Stimulated activated CD4-positive, alpha-beta T cell treated with anti-CD3 and anti-CD28 coated beads, Interleukin-1b, Interleukin-23, amount 100 ng/mL, for 1 hour (primary cell): ENCODE measurements at regions not wholly inside any gene's neighbourhood (a gene's known extent, or its start where the extent isn't known, plus 50 kb on each side); places are given as distances from the start of the nearest gene placed in this dataset.

Source experiments
- DNase-seq, 2 donors: peaks; one replicate each; pipeline ENCODE4 v3.0.0-alpha.2; 2020; ENCODE audit warnings: low read depth in 2 of 2

DNA sequence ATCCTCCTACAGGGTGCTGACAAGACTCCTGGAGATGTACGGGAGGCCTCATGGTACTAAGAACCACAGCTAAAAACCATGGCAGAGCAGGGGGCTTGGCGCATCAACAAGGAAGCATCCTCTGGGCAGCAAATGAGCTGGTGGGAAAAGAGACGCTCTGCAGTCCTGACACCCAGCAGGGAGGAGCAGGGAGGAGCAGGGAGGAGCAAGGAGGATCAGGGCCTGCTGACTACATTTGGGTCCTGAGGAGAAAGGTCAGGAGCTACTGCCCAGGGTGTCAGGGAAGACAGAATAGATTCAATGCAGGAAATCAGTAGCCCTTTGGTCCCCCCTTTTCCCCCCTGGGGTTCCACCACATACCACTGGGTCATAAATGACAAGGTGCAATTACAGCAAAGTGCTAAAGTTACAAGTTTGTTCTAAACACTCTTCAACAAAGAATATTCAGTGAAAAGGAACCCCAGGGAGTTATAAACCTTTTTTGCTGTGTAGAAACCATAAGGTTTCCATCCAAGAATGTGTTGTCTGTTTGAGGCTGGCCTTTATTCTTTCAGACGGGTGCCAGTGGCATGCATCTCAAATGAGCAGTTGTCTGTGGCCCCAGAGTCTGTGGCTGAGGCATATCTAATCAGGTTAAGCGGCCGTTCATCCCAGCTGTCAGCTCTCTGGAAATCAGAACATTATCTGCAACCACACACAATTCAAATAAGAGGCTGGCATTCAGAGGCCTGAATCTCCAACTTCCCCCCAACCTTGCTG is 325.0 kb downstream of the CDC5L start:
- no peak for DNase-seq

DNA sequence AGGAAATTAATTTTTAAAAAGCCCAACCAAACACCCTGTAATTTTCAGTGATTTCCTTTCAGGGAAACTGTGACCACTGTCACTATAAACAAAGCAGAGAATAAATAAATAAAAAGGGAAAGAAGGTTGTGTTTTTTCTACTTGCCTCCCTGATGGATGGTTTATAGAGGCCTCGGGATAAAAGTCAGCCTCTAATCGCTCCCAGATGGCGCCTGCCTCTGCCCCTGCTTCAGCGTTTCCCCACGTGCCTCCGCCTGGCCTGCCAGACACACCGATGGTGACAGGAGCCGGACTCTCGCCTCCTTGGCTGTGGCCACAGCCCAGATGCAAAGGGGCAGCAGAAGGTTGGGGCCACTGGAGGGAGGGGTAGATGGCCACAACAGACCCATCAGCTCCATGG is 327.7 kb downstream of the CDC5L start:
- DNase-seq = no peak

DNA sequence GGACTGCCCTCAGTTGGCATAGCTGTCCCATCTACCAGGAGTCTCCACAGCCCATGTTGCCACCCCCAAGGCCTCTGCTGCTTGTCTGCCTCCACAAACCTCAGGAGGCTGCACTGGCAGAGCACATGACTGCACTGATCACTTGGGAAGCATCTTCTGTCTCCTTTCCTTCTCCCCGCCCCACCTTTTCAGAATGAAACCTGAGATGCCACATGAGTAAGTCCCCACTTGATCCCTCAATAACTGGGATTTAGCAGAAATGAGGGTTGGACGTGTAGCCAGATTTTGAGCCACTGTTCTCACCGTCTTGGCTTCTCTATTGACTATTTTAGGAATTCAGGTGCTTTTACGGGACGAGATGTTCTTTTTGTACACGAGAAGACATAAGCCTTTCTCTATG is 328.4 kb downstream of the CDC5L start:
- DNase-seq = no peak

DNA sequence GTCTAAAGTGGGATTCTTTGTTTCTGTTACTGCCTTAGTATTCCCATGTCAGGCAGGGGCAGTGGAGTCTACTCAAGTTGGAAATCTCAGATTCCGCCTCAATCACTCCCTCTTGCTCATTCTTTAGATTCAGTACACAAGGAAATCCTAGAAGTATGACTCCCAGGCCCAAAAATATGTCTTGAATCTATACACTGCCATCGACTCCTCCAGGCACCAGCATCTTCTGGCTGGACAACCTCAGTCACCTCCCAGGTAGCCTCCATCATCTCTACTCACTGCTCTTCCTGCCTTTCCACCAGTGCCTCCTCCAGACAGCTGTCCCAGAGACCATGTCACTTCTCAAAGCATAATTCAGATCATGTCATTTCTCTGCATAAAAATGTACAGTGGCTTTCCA is 329.9 kb downstream of the CDC5L start:
- DNase-seq = no peak

DNA sequence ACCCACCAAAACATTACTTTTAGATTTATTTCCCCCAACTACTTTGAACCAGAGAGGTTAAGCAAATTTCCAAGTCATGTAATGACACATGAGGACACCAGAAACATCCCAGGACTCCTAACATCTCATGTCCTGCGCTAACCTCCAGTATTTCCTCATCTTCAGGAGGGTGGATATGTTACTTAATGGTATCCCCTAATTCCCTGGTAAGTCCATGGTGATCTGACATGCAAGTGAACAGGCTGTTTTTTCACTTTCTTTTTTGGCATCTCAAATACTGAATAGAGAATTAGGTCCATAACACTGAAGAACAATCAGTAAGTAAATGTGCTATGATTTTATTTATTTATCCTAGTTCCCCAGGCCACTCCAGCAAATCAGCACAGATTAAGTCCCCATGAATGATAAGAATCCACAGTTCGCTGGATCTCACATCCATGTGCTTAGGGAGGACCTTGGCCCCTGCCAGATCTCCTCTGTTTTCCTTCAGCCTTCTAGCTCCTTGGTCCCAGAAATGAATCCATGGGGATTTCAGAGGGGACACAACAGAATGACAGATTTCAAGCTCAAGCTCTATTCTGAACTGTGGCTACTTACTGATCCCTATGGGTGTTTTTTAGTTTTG is 334.6 kb downstream of the CDC5L start:
- DNase-seq = no peak

DNA sequence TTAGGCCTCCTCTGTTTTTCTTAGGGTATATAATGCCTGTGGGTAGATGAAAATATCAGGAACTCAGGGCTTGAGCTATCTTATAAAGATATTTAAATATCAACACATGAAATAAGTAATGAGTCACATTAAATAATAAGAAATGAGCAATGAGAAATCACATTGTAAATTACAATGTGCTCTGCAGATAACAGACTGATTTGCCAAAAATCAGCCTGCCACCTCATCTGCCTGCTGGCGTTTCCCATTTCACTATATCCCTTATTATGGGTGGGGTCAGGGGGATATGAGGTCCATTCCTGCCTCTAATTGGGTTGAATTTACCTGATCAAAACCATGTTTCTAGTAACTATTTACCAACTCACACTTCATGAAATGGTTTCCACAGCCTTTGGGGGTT is 335.2 kb downstream of the CDC5L start:
- DNase-seq = no peak

DNA sequence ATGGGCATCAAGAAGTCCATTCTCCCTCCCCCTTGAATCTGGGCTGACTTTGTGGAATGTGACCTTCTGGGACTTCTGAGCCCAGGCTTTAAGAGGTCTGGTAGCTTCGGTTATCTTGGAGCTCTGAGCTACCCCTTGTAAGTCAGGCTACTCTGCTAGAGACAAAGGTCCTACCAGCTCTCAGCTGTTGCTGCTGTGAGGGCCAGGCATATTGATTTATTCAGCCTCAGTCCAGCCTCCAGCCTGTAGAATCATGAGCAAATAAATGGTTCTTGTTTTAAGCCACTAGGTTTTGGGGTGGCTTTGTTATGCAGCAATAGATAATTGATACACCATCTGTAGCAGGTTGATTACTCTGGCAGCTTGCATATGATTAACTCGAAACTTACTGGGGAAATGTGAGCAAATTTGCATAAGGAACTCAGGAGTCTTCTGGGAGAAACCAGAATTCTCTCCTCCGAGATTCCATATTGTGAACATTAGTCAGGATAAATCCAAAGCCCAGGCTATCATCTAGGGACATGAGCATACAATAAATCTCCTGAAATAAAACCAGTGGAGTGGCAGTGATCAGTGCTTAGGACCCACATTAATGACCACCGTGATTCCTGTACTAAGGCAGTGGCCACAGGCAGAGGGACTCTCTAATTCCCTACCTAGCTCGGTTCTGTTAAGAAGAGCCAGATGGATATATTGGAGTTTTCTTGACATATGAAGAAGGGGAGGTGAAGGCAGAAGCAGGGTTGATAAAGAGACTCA is 336.1 kb downstream of the CDC5L start:
- DNase-seq = no peak

DNA sequence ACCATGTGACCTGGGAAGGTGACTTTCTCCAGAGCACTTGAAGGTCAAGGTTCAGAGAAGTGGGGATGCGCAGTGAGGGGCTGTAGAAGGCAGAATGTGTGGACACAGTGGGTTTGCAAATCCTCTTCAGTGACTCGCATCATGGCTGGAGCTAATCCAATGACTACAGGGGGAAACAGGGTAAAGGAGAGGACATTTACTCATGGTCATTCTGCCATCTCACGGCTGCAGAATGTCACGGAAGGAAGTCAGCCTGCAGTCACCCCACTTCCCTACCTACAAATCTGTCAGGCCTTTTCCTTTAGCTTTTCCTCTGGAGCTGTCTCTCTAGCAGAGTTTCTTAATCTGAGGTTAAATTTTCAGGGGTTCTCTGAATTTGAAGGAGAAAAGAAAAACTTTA is 337.6 kb downstream of the CDC5L start:
- no peak for DNase-seq

DNA sequence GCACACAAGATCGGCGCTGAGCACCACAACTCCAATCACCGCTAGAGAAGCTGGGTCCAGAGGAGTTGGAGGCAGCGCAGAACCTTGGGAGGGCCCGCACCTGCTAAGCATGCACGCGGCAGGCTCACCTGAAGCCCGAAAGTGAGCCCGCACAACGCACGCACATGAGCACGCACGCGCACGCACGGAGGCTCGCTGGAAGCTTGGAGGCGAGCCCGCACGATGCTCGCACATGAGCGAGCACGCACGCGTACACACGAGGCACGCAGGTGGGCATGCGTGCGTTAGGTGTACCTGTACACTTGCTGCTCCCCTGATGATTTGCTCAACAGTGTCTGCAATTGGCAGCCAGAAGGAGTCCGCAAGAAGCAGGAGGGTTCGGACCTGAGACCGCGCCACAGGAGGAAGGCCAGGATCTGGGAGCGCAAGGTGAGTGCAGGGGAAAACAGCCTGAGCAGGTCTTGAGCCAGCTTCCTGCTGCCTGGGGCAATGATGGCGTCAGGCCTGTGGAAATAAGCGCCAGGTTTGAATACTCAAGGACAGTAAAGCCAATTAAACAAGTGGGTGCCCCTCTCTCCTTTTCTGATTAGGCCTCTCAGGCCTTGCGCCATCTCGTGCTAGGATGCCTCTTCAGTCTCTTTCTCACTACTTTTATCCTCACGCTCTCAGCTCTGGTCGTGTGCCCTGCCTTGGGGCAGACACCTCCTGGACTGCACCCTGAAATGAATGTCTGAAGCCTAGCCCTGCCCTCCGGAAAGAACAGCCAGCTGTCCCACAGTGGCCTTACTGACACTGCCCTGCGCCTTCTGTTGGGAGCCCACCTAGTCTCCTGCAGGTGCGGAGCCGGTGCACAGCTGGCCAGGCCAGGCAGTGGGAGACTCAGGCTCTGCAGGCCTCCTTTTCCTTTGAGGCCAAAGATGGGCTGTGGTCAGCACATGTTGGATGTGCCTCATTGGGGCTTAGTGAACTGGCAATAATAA is 340.4 kb downstream of the CDC5L start:
- DNase-seq = no peak

DNA sequence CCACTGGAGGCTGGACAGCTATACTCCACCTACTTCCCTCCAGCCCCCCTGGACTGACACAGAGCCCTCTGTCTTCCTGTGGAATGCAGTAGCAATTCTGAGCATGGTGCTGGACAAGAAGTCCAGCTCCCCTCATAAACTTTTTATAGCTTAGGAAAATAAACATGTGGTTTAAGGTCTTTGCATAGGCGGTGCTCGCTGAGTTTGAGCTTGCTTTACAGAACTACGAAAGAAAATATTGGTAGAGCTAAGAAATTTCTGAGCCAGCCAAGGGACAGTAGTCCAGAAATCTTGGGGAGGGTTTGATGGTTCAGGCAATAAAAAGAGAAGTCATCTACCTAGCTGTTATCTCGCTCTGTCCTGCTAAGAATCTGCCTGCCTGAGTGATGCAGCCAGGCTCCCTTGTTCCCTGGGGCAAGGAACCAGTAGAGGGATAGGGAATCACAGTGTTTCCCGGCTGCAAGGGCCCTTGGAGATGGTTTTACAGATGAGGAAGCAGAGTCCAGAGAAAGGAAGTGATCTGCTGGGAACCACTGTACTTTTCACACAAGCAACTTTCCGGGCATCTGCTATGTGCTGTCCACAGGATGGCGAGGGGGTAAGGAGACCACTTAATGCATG is 343.4 kb downstream of the CDC5L start:
- DNase-seq = no peak

DNA sequence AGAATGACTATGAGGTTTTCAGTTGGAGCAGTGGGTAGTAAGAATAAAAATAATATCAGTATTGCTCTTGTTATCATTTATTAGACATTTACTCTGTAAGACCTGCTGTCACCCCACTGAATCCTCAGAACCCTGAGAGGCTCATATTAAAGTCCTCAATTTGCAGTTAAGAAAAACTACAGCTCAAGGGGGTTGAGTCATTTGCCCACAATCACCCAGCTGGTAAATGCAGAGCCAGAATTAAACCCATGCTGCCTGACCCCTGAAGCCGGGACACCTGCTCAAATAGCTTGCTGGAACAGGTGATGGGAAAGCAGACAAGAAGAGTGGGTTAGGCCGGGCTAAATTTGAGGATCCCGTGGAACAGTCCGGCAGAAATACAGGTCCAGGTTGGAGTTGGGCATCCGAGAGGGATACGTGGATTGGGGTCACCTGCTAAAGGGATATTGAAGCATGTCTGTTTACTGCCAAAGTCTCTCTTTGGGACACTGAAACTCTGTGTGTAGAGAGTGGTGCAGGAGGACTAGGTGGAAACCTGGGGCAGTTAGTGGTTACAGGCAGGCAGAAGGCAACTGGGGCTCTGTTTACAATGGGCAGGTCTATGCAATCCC is 344.1 kb downstream of the CDC5L start:
- no peak for DNase-seq

DNA sequence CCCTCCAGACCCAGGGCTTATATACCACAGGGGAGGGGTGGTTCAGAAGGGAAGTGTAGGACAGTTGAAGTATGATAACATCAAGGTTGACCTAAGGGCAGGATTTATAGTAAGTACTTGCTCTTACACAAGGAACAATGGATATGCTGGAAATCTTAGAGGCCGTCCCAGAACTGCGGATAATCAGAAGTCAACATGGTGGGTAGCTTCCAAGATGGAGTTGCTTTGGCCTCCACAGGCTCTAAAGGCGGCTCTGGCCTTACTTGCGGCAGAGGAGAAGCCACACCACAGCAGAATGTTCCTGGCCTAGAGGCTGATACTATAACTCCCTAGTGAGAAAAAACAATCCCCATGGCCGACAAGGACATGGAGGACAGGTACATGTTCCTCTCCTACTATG is 344.7 kb downstream of the CDC5L start:
- DNase-seq = no peak

DNA sequence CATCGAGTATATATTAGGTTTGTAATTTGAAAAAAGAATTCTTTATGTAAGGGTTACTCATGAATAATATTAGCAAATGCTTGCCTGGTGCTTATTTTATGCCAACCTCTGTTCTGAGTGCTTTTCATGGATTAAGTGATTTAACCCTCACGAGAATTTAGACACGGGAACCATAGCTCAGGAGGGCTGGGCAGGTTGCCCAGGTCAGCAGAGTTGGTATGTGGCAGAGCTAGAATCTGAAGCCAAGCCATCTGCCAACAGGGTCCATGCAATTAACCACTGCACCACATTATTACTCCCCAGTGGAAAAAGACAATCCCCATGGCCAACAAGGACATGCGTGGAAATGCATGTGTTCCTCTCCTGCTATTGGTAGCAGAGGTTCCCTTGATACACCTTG is 345.6 kb downstream of the CDC5L start:
- DNase-seq = no peak

DNA sequence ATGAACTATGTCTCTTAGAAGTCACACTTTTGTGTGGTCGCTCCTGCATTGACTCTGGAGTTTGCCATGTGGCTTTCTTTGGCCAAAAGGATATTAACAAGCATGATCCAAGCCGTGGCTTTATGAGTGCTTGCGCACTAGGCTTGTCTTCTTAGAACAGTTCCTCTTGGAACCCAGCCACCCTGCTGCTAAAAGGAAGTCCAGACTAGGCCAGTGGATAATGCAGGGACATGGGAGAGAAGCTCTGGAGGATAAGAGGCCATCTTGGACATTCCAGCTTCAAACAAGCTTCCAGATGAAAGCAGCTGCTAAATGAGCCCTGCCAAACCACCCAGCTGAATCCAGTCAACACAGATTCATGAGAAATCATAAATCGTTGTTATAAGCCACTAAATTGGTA is 346.4 kb downstream of the CDC5L start:
- DNase-seq = no peak

DNA sequence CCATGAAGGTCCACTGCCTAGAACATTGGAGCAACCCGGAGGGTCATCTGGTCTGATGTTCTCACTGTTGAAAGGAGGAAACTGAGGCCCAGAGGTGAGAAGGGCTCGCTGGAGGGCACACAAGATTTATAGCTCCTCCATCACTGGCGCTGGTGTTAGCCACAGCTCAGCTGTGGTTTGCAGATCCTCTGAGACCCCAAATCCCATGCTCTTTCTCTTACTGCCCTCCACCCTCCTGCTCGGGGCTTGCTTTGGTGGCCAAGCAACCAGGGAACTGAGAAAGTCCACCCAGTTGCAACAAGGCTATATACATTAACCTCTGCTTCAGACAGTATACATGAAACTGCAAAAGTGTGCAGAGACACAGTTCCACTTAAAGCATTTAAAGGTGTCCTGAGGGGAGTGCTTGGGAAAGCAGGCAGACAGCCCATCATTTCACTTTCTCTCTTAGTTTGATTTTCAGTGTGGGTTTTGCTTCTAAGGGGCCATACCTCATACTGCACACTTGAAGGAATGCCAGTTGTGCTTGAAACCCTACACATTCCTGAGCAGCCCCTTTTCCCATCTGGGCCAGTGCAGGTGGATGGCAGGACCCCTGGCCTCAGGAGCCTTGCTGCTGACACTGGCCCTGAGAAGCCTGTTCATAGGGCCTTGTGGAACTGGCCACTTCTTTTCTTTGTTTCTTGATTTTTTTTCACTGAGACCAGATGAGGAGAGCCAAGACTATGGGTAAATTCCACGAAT is 347.6 kb downstream of the CDC5L start:
- DNase-seq = no peak

DNA sequence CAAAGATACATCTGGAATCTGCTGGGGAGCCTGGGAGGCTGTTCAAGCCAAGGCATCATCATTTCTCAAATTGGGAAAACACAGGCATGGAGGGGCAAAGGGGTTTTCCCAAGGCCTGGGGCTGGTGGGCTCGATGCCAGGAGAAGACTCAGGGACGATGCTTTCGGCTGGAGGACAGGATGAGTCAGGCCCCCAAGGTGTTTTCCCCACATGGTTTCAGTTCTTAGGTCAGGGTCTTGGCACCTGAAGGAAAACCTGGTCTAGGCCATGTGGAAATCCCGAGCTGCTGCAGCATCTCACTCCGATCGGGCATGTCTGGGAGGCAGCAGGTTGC is 348.1 kb downstream of the CDC5L start:
- DNase-seq = no peak

DNA sequence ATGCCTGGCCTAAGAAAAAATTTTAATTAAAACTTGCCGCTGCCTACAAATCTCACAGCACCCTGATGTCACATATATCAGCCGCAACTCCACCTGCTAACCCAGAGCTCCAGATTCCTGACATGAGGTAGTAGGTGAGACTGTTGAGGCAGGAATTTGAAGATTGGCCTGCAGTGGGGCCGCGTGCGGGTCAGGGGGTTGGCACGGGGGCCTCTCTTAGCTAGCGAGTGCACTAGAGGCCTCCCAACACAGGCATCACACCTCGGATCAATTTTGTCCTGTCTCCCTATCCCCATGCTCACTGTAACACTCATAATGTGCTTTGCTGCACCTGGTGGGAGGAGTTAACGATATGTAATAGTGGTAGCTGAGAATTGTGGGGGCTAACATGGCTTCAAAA is 349.8 kb downstream of the CDC5L start:
- no peak for DNase-seq

DNA sequence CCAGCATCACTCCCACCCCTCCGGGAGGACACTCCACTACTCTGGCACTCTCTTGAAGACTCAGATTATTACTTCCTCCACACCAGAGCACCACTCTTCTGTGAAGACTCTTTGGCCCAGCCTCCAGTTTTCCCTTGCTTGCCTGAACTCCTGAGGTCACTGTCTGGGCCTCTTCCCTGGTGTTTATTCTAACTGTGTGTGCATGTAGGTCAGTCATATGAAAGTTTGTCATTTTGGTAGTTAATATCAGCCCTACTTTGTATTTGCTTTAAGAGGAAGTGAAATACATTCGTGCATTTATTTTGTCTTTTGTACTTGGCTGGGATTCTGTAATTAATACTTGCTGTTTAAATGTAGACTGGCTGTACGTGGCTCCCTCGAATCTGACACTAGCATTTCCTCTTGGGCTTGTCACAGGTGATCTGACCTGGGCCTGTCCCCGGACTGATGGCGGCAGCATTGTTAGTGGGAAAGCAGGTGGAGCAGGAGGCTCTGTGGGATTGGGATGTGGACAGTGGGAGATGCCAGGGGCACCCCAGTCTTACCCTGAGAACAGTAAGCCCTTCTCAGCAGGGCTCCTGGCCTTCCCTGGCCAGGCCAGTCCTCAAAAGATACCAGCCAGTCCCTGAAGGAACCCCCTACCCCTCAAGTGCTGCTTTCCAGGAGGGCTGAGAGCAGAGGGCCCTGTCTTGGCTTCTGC is 350.5 kb downstream of the CDC5L start:
- DNase-seq = no peak

DNA sequence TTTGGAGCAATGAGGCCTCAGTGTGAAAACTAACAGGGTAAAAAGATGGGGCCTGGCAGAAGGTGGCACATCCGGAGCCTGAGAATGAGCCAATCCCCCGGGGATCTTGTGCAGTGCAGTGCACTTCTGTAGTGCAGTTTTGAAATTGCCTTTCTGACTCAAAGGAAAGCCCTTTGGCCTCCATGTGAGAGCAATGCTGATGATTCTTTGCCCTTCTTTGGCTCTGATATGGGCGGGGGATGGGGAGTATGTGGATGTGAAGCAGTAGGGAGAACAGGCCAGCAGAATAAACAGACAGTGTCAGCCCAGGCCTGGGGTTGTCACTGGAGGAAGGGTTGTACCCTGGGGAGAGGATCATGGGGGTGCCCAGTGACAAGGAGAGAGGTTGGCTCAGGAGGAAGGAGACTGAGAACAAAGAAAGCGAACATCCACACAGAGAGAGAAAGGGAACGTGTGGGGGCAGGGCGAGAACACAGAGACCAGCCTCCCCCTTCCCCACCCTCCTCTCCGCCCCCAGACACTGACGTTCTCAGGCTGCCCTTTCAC is 351.2 kb downstream of the CDC5L start:
- no peak for DNase-seq
